ENCODE measurements at regions not wholly inside any gene's neighbourhood (a gene's known extent, or its start where the extent isn't known, plus 50 kb on each side); places are given as distances from the start of the nearest gene placed in this dataset.
"Not testable (repeated sequence)": the region's sequence is repeated elsewhere in the genome, so short reads cannot be mapped to it uniquely, and the experiment has no call there.

- DNase-seq (ENCODE audit: insufficient read length, low spot score) (no peak), FAIRE-seq (no peak)
- no peak for TF ChIP-seq CTCF (IDR thresholded peaks at IDR 0.05; ENCODE audit: insufficient read depth, missing control alignments)
These were observed 774.5 kb upstream of the RGMB start for GRCh38 chr5:97998941-97999340.

GRCh38 chr5:98004463-98004862 lies 769.0 kb upstream of the RGMB start:
- FAIRE-seq (no peak), DNase-seq (ENCODE audit: insufficient read length, low spot score) (no peak)
- no peak for TF ChIP-seq CTCF (IDR thresholded peaks at IDR 0.05; ENCODE audit: insufficient read depth, missing control alignments)

- no peak for FAIRE-seq
- DNase-seq (ENCODE audit: insufficient read length, low spot score), result no peak
- no peak for TF ChIP-seq CTCF (IDR thresholded peaks at IDR 0.05; ENCODE audit: insufficient read depth, missing control alignments)
These were observed 756.7 kb upstream of the RGMB start for GRCh38 chr5:98016771-98017170.

GRCh38 chr5:98030273-98030672 lies 743.2 kb upstream of the RGMB start:
- FAIRE-seq; DNase-seq (ENCODE audit: insufficient read length, low spot score): not testable (repeated sequence)

- not testable (repeated sequence) for FAIRE-seq; DNase-seq (ENCODE audit: insufficient read length, low spot score)
These were observed 742.4 kb upstream of the RGMB start for GRCh38 chr5:98031036-98031435.

GRCh38 chr5:98031496-98031895 lies 742.0 kb upstream of the RGMB start:
- no peak for DNase-seq (ENCODE audit: insufficient read length, low spot score)
- TF ChIP-seq CTCF (IDR thresholded peaks at IDR 0.05; ENCODE audit: insufficient read depth, missing control alignments), result no peak
- FAIRE-seq, result no peak

- no peak for TF ChIP-seq CTCF (IDR thresholded peaks at IDR 0.05; ENCODE audit: insufficient read depth, missing control alignments)
- FAIRE-seq (no peak), DNase-seq (ENCODE audit: insufficient read length, low spot score) (no peak)
These were observed 741.5 kb upstream of the RGMB start for GRCh38 chr5:98031926-98032325.

GRCh38 chr5:98041661-98042060 lies 731.8 kb upstream of the RGMB start:
- no peak for TF ChIP-seq CTCF (IDR thresholded peaks at IDR 0.05; ENCODE audit: insufficient read depth, missing control alignments)
- no peak for DNase-seq (ENCODE audit: insufficient read length, low spot score)
- FAIRE-seq, result no peak
